Endodermal cell (in vitro differentiated cells): ENCODE measurements at regions not wholly inside any gene's neighbourhood (a gene's known extent, or its start where the extent isn't known, plus 50 kb on each side); places are given as distances from the start of the nearest gene placed in this dataset.

Experiments used
- DNase-seq: peaks from one replicate; pipeline ENCODE4 v3.0.0-alpha.2; 2017
- H3K27ac ChIP-seq: 2 replicates; pipeline ENCODE4 v1.5.1; 2013; ENCODE audit warnings: mild to moderate bottlenecking, low read depth, low read length, moderate library complexity
- H3K27me3 ChIP-seq: 2 replicates; pipeline ENCODE4 v1.6.1; 2013; ENCODE audit warnings: mild to moderate bottlenecking, low read length, moderate library complexity; ENCODE audit not compliant: insufficient read depth, control insufficient read depth, poor library complexity, severe bottlenecking
- H3K36me3 ChIP-seq: 2 replicates; pipeline ENCODE4 v1.7.0; 2013; ENCODE audit warnings: mild to moderate bottlenecking, low read length, moderate library complexity; ENCODE audit not compliant: control insufficient read depth, insufficient read depth
- H3K4me1 ChIP-seq: one replicate; pipeline ENCODE4 v1.7.0; 2013; ENCODE audit warnings: low read length; ENCODE audit not compliant: control insufficient read depth, insufficient read depth
- H3K4me3 ChIP-seq: 2 replicates; pipeline ENCODE4 v1.5.1; 2013; ENCODE audit warnings: mild to moderate bottlenecking, low read length, moderate library complexity
- H3K9ac ChIP-seq: 2 replicates; pipeline ENCODE4 v1.6.1; 2013; ENCODE audit warnings: mild to moderate bottlenecking, low read length, moderate library complexity; ENCODE audit not compliant: poor library complexity, severe bottlenecking; ENCODE audit errors: extremely low read depth
- H3K9me3 ChIP-seq: 2 replicates; pipeline ENCODE4 v1.6.1; 2013; ENCODE audit warnings: mild to moderate bottlenecking, low read length, moderate library complexity; ENCODE audit not compliant: control insufficient read depth
- H3K27ac Mint-ChIP-seq: 2 replicates; pipeline ENCODE4 v1.8.0; 2020; ENCODE audit warnings: mixed read lengths
- H3K27me3 Mint-ChIP-seq: 2 replicates; pipeline ENCODE4 v1.8.0; 2021; ENCODE audit warnings: mild to moderate bottlenecking, mixed read lengths; ENCODE audit not compliant: insufficient read depth
- H3K36me3 Mint-ChIP-seq: 2 replicates; pipeline ENCODE4 v1.8.0; 2020; ENCODE audit warnings: low read depth, mixed read lengths
- H3K4me1 Mint-ChIP-seq: 2 replicates; pipeline ENCODE4 v1.8.0; 2020; ENCODE audit warnings: mixed read lengths
- H3K4me3 Mint-ChIP-seq: 2 replicates; pipeline ENCODE4 v1.8.0; 2020; ENCODE audit warnings: mild to moderate bottlenecking, moderate library complexity, mixed read lengths
- H3K9me3 Mint-ChIP-seq: 2 replicates; pipeline ENCODE4 v1.8.0; 2020; ENCODE audit warnings: mild to moderate bottlenecking, mixed read lengths
- WGBS, 2 experiments: methylation state at CpG; one replicate each; pipeline versions ENCODE4 v1.1.5 to v1.1.7; 2013; ENCODE audit warnings: missing lambda C conversion rate in 2 of 2, mixed read lengths in 1 of 2; ENCODE audit not compliant: insufficient coverage in 1 of 2, insufficient read length in 1 of 2; 5-methylcytosine and 5-hydroxymethylcytosine counted together
- TF ChIP-seq, protein P1 (sequence below): fragments of 200-600 bp; sonication (generic); conservative IDR thresholded peaks from 2 replicates; pipeline ENCODE4 v1.5.0; 2021; ENCODE audit warnings: antibody characterized with exemption, mild to moderate bottlenecking

DNA sequence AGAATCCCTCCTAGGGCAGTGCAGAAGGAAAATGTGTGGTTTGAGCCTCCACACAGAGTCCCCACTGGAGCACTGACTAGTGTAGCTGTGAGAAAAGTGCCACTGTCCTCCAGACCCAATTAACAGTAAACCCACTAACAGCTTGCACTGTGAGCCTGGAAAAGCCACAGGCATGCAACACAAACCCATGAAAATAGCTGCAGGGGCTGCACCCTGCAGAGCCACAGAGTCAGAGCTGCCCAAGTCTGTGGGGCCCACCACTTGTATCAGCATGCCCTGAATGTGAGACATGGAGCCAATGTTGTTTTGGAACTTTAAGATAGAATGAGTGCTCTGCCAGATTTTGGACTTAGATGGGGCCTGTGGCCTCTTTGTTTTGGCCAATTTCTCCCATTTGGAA is 119.8 kb upstream of the CDH9 start:
- peaks cover 55% of the 10 kb centered on the region for H3K9me3 ChIP-seq
- Mint-ChIP-seq H3K9me3 (peaks cover 58% of the 10 kb centered on the region), H3K27me3 (no peaks in the 10 kb centered on the region)

DNA sequence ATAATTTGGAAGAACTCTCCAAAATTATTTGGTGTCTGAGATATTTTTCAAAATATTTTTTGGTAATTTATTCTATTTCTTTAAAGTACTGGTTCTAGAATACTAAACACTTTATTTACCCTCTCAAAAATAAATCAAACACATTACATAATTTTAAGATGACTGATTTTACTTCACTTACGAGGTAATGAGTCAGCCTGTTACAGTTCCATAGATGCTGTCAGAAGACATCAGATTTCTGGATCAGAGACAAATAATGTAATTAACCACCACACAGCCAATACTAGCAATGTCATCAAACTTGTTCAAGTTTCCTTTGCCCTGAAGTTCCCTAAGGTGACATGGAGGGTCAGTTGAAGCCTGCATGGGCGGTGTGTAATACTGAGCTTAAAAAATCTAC is 106.1 kb upstream of the CDH9 start:
- WGBS, 2 experiments: 92 to 100% methylated on average over 1 to 2 of the region's 2 CpGs
- Histone ChIP-seq H3K36me3 (no peaks in the 10 kb centered on the region), H3K9ac (no peak overlapping the region), H3K9me3 (no peaks in the 10 kb centered on the region), H3K27me3 (no peaks in the 10 kb centered on the region), H3K27ac (no peak overlapping the region), H3K4me1 (no peaks in the 10 kb centered on the region), H3K4me3 (no peak overlapping the region)
- Mint-ChIP-seq H3K4me3 (no peak overlapping the region), H3K27ac (no peak overlapping the region), H3K36me3 (no peaks in the 10 kb centered on the region), H3K27me3 (no peaks in the 10 kb centered on the region), H3K4me1 (no peaks in the 10 kb centered on the region), H3K9me3 (no peaks in the 10 kb centered on the region)
- DNase-seq: no peak
- TF ChIP-seq, protein P1, sequence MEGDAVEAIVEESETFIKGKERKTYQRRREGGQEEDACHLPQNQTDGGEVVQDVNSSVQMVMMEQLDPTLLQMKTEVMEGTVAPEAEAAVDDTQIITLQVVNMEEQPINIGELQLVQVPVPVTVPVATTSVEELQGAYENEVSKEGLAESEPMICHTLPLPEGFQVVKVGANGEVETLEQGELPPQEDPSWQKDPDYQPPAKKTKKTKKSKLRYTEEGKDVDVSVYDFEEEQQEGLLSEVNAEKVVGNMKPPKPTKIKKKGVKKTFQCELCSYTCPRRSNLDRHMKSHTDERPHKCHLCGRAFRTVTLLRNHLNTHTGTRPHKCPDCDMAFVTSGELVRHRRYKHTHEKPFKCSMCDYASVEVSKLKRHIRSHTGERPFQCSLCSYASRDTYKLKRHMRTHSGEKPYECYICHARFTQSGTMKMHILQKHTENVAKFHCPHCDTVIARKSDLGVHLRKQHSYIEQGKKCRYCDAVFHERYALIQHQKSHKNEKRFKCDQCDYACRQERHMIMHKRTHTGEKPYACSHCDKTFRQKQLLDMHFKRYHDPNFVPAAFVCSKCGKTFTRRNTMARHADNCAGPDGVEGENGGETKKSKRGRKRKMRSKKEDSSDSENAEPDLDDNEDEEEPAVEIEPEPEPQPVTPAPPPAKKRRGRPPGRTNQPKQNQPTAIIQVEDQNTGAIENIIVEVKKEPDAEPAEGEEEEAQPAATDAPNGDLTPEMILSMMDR: no peak

More for the DNA sequence above, 119.8 kb upstream of the CDH9 start:
- TF ChIP-seq, protein P1: no peak
- Histone ChIP-seq H3K9ac (no peak overlapping the region), H3K27me3 (no peaks in the 10 kb centered on the region), H3K27ac (no peak overlapping the region), H3K4me1 (no peaks in the 10 kb centered on the region), H3K36me3 (no peaks in the 10 kb centered on the region), H3K4me3 (no peak overlapping the region)
- DNase-seq: no peak
- no peak overlapping the region for H3K27ac Mint-ChIP-seq
- H3K4me1 Mint-ChIP-seq: no peaks in the 10 kb centered on the region
- H3K4me3 Mint-ChIP-seq: no peak overlapping the region
- peaks cover 2% of the 10 kb centered on the region for H3K36me3 Mint-ChIP-seq

DNA sequence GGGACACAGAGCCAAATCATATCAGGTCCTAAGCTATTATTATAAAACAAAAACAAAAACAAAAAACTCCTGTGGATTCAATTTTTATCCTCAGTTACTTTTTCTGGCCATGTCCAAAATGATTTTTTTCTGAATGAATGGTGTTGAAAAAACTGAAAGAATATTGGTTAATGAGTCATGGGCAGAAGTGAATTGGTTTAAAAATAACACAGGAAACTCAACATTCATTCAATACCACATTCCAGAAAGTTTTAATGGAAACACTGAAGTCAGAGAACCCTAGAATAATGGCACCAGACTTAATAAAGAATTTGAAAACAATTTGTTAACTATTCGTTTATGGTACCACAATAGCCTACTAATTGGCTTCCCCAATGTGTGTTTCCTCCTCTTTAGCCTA is 102.4 kb upstream of the CDH9 start:
- H3K4me3 Mint-ChIP-seq: no peak overlapping the region
- H3K4me1 Mint-ChIP-seq: no peaks in the 10 kb centered on the region
- peaks cover 5% of the 10 kb centered on the region for H3K9me3 ChIP-seq
- H3K27me3 ChIP-seq: no peaks in the 10 kb centered on the region
- H3K4me1 ChIP-seq: no peaks in the 10 kb centered on the region
- TF ChIP-seq, protein P1: no peak
- WGBS, 2 experiments: 86% methylated on average over 1 of the region's 1 CpG; no CpG with 5 or more reads in 1 of the 2 experiments
- no peaks in the 10 kb centered on the region for H3K27me3 Mint-ChIP-seq
- no peaks in the 10 kb centered on the region for H3K36me3 Mint-ChIP-seq
- H3K9ac ChIP-seq: no peak overlapping the region
- H3K4me3 ChIP-seq: no peak overlapping the region
- H3K9me3 Mint-ChIP-seq: peaks cover 4% of the 10 kb centered on the region
- H3K27ac ChIP-seq: no peak overlapping the region
- no peak overlapping the region for H3K27ac Mint-ChIP-seq
- no peaks in the 10 kb centered on the region for H3K36me3 ChIP-seq
- no peak for DNase-seq
